ENCODE measurements at regions not wholly inside any gene's neighbourhood (a gene's known extent, or its start where the extent isn't known, plus 50 kb on each side); places are given as distances from the start of the nearest gene placed in this dataset.

- TF ChIP-seq CTCF (conservative IDR thresholded peaks at IDR 0.05): no peak
- no peak overlapping the region for H3K4me3 Mint-ChIP-seq
- no peaks in the 10 kb centered on the region for H3K9me3 Mint-ChIP-seq
- H3K27me3 Mint-ChIP-seq: no peaks in the 10 kb centered on the region
- H3K36me3 Mint-ChIP-seq: no peaks in the 10 kb centered on the region
- no peaks in the 10 kb centered on the region for H3K4me1 Mint-ChIP-seq (ENCODE audit: unreplicated experiment)
- H3K27ac Mint-ChIP-seq: no peak overlapping the region
- no peak for DNase-seq (ENCODE audit: extremely low spot score, unreplicated experiment)
Observed at GRCh38 chr3:98963546-98963945, 62.1 kb upstream of the DCBLD2 start.

GRCh38 chr3:98962951-98963350 is 61.5 kb upstream of the DCBLD2 start:
- no peak overlapping the region for H3K27ac Mint-ChIP-seq
- no peaks in the 10 kb centered on the region for H3K27me3 Mint-ChIP-seq
- no peak for DNase-seq (ENCODE audit: extremely low spot score, unreplicated experiment)
- H3K36me3 Mint-ChIP-seq: no peaks in the 10 kb centered on the region
- H3K4me1 Mint-ChIP-seq (ENCODE audit: unreplicated experiment): no peaks in the 10 kb centered on the region
- H3K9me3 Mint-ChIP-seq: no peaks in the 10 kb centered on the region
- H3K4me3 Mint-ChIP-seq: no peak overlapping the region
- TF ChIP-seq CTCF (conservative IDR thresholded peaks at IDR 0.05): no peak

GRCh38 chr3:98962189-98962930 is 60.9 kb upstream of the DCBLD2 start:
- no peak overlapping the region for H3K27ac Mint-ChIP-seq
- no peak for DNase-seq (ENCODE audit: extremely low spot score, unreplicated experiment)

GRCh38 chr3:98961161-98962155 is 60.0 kb upstream of the DCBLD2 start:
- TF ChIP-seq CTCF (conservative IDR thresholded peaks at IDR 0.05): no peak
- no peak for DNase-seq (ENCODE audit: extremely low spot score, unreplicated experiment)
- no peaks in the 10 kb centered on the region for H3K36me3 Mint-ChIP-seq
- H3K4me1 Mint-ChIP-seq (ENCODE audit: unreplicated experiment): no peaks in the 10 kb centered on the region
- no peak overlapping the region for H3K27ac Mint-ChIP-seq
- no peaks in the 10 kb centered on the region for H3K9me3 Mint-ChIP-seq
- no peak overlapping the region for H3K4me3 Mint-ChIP-seq
- no peaks in the 10 kb centered on the region for H3K27me3 Mint-ChIP-seq

More at GRCh38 chr3:98962189-98962930, 60.9 kb upstream of the DCBLD2 start:
- H3K4me3 Mint-ChIP-seq: no peak overlapping the region
- H3K36me3 Mint-ChIP-seq: no peaks in the 10 kb centered on the region
- no peak for TF ChIP-seq CTCF (conservative IDR thresholded peaks at IDR 0.05)
- no peaks in the 10 kb centered on the region for H3K27me3 Mint-ChIP-seq
- H3K9me3 Mint-ChIP-seq: no peaks in the 10 kb centered on the region
- no peaks in the 10 kb centered on the region for H3K4me1 Mint-ChIP-seq (ENCODE audit: unreplicated experiment)

- Mint-ChIP-seq H3K4me1 (ENCODE audit: unreplicated experiment) (peaks cover 5% of the 10 kb centered on the region), H3K27ac (no peak overlapping the region), H3K36me3 (no peaks in the 10 kb centered on the region), H3K27me3 (no peaks in the 10 kb centered on the region), H3K4me3 (no peak overlapping the region), H3K9me3 (no peaks in the 10 kb centered on the region)
- no peak for TF ChIP-seq CTCF (conservative IDR thresholded peaks at IDR 0.05)
- no peak for DNase-seq (ENCODE audit: extremely low spot score, unreplicated experiment)
Observed at GRCh38 chr3:98957681-98958080, 56.2 kb upstream of the DCBLD2 start.

Data from type B pancreatic cell (in vitro differentiated cells).